ENCODE measurements at regions not wholly inside any gene's neighbourhood (a gene's known extent, or its start where the extent isn't known, plus 50 kb on each side); places are given as distances from the start of the nearest gene placed in this dataset.
"Not testable (repeated sequence)": the region's sequence is repeated elsewhere in the genome, so short reads cannot be mapped to it uniquely, and the experiment has no call there.

GRCh38 chr2:144645083-144645778 lies 125.3 kb upstream of the ZEB2 start:
- TF ChIP-seq CTCF (conservative IDR thresholded peaks at IDR 0.05; ENCODE audit: low read depth) = no peak
- CTCF ChIA-PET = no interaction called here

GRCh38 chr2:144644549-144644948 lies 124.6 kb upstream of the ZEB2 start:
- CTCF ChIA-PET = no interaction called here
- no peak overlapping the region for H3K27ac ChIP-seq
- no peak for DNase-seq (ENCODE audit: low spot score)
- no peak for TF ChIP-seq CTCF (conservative IDR thresholded peaks at IDR 0.05; ENCODE audit: low read depth)
- POLR2A ChIA-PET (ENCODE audit: low non-redundant PET) = no interaction called here

More at GRCh38 chr2:144645083-144645778, 125.3 kb upstream of the ZEB2 start:
- no peak for DNase-seq (ENCODE audit: low spot score)
- H3K27ac ChIP-seq = no peak overlapping the region
- POLR2A ChIA-PET (ENCODE audit: low non-redundant PET) = no interaction called here

- ChIA-PET POLR2A (ENCODE audit: low non-redundant PET) (no interaction called here), CTCF (interaction anchor here (0.6 kb wide), 2 partner anchors 94 to 1048 kb away, joined by 3 read pairs; no protein-coding TSS in a partner anchor)
- H3K27ac ChIP-seq = no peak overlapping the region
- TF ChIP-seq CTCF (conservative IDR thresholded peaks at IDR 0.05; ENCODE audit: low read depth) = no peak
- DNase-seq (ENCODE audit: low spot score) = no peak
Measured at GRCh38 chr2:144643537-144644336, 123.8 kb upstream of the ZEB2 start.

GRCh38 chr2:144642856-144643255 lies 122.9 kb upstream of the ZEB2 start:
- no peak for DNase-seq (ENCODE audit: low spot score)
- ChIA-PET CTCF (interaction anchor here (0.5 kb wide), 1 partner anchor 986 kb away, joined by 3 read pairs; no protein-coding TSS in a partner anchor), POLR2A (ENCODE audit: low non-redundant PET) (no interaction called here)
- no peak overlapping the region for H3K27ac ChIP-seq
- no peak for TF ChIP-seq CTCF (conservative IDR thresholded peaks at IDR 0.05; ENCODE audit: low read depth)

- CTCF ChIA-PET = no interaction called here
- DNase-seq (ENCODE audit: low spot score) = no peak
- H3K27ac ChIP-seq = no peak overlapping the region
- TF ChIP-seq CTCF (conservative IDR thresholded peaks at IDR 0.05; ENCODE audit: low read depth) = no peak
- POLR2A ChIA-PET (ENCODE audit: low non-redundant PET) = no interaction called here
Measured at GRCh38 chr2:144642131-144642530, 122.2 kb upstream of the ZEB2 start.

GRCh38 chr2:144638250-144638649 lies 118.3 kb upstream of the ZEB2 start:
- CTCF ChIA-PET; DNase-seq (ENCODE audit: low spot score); POLR2A ChIA-PET (ENCODE audit: low non-redundant PET): not testable (repeated sequence)

DNA sequence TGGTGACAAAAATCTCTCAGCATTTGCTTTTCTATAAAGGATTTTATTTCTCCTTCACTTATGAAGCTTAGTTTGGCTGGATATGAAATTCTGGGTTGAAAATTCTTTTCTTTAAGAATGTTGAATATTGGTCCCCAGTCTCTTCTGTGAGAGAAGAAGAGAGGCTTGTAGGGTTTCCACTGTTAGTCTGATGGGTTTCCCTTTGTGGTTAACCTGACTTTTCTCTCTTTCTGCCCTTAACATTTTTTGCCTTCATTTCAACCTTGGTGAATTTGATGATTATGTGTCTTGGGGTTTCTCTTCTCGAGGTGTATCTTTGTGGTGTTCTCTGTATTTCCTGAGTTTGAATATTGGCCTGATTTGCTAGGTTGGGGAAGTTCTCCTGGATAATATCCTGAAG lies 116.9 kb upstream of the ZEB2 start:
- H3K27ac ChIP-seq; CTCF ChIA-PET; DNase-seq (ENCODE audit: low spot score); POLR2A ChIA-PET (ENCODE audit: low non-redundant PET): not testable (repeated sequence)

More at GRCh38 chr2:144638250-144638649, 118.3 kb upstream of the ZEB2 start:
- not testable (repeated sequence) for H3K27ac ChIP-seq
